ENCODE measurements at regions not wholly inside any gene's neighbourhood (a gene's known extent, or its start where the extent isn't known, plus 50 kb on each side); places are given as distances from the start of the nearest gene placed in this dataset.

- DNase-seq: no peak
Measured at GRCh38 chr1:168970926-168971659, 135.4 kb upstream of the ATP1B1 start.

GRCh38 chr1:168972225-168972624, 134.3 kb upstream of the ATP1B1 start:
- DNase-seq: no peak

- DNase-seq: no peak
Measured at GRCh38 chr1:168972887-168973286, 133.6 kb upstream of the ATP1B1 start.

- no peak for DNase-seq
Measured at GRCh38 chr1:168974117-168974516, 132.4 kb upstream of the ATP1B1 start.

GRCh38 chr1:168974611-168975010, 131.9 kb upstream of the ATP1B1 start:
- DNase-seq: no peak

GRCh38 chr1:168976267-168976666, 130.2 kb upstream of the ATP1B1 start:
- no peak for DNase-seq

- DNase-seq: no peak
Measured at GRCh38 chr1:168977618-168978017, 128.9 kb upstream of the ATP1B1 start.

- no peak for DNase-seq
Measured at GRCh38 chr1:168979276-168979675, 127.2 kb upstream of the ATP1B1 start.

- DNase-seq: no peak
Measured at GRCh38 chr1:168980180-168980579, 126.3 kb upstream of the ATP1B1 start.

- no peak for DNase-seq
Measured at GRCh38 chr1:168980656-168981055, 125.8 kb upstream of the ATP1B1 start.

- no peak for DNase-seq
Measured at GRCh38 chr1:168982778-168983177, 123.7 kb upstream of the ATP1B1 start.

GRCh38 chr1:168987330-168987729, 119.2 kb upstream of the ATP1B1 start:
- no peak for DNase-seq

- DNase-seq: no peak
Measured at GRCh38 chr1:168987923-168988322, 118.6 kb upstream of the ATP1B1 start.

GRCh38 chr1:168989985-168990384, 116.5 kb upstream of the ATP1B1 start:
- no peak for DNase-seq

- peak; percentile 24 for DNase-seq
Measured at GRCh38 chr1:168991667-168992475, 114.6 kb upstream of the ATP1B1 start.

GRCh38 chr1:169001353-169001752, 105.1 kb upstream of the ATP1B1 start:
- no peak for DNase-seq

GRCh38 chr1:169003864-169004516, 102.5 kb upstream of the ATP1B1 start:
- DNase-seq: no peak

GRCh38 chr1:169005776-169006175, 100.7 kb upstream of the ATP1B1 start:
- DNase-seq: no peak

- no peak for DNase-seq
Measured at GRCh38 chr1:169009666-169010065, 96.8 kb upstream of the ATP1B1 start.

- no peak for DNase-seq
Measured at GRCh38 chr1:169012416-169012815, 94.1 kb upstream of the ATP1B1 start.

- DNase-seq: no peak
Measured at GRCh38 chr1:169013821-169014220, 92.7 kb upstream of the ATP1B1 start.

- DNase-seq: no peak
Measured at GRCh38 chr1:169015464-169015863, 91.0 kb upstream of the ATP1B1 start.

GRCh38 chr1:169018751-169019150, 87.7 kb upstream of the ATP1B1 start:
- no peak for DNase-seq
